Right cardiac atrium (tissue), 5 donors: ENCODE measurements at regions not wholly inside any gene's neighbourhood (a gene's known extent, or its start where the extent isn't known, plus 50 kb on each side); places are given as distances from the start of the nearest gene placed in this dataset.

ENCODE experiments used
- ATAC-seq, 2 donors: fragments of 200-7000 bp; cut with Tn5 transposase; one replicate each; pipeline versions ENCODE4 v1.8.0 to v1.9.1; 2020; ENCODE audit warnings: moderate library complexity in 2 of 2, mild to moderate bottlenecking in 1 of 2
- DNase-seq, 3 donors: peaks; one replicate each; pipeline ENCODE4 v3.0.0-alpha.2; 2020
- H3K27ac ChIP-seq: one replicate; pipeline ENCODE4 v1.5.1; 2013; ENCODE audit warnings: mild to moderate bottlenecking, low read length, control low read depth, moderate library complexity
- H3K27me3 ChIP-seq: one replicate; pipeline ENCODE4 v1.6.1; 2013; ENCODE audit not compliant: control insufficient read depth, insufficient read depth
- H3K4me1 ChIP-seq: one replicate; pipeline ENCODE4 v1.6.1; 2013; ENCODE audit warnings: low read length; ENCODE audit not compliant: control insufficient read depth, insufficient read depth
- H3K4me3 ChIP-seq: one replicate; pipeline ENCODE4 v1.5.1; 2013; ENCODE audit warnings: low read length, control low read depth
- H3K9me3 ChIP-seq: one replicate; pipeline ENCODE4 v1.6.1; 2013; ENCODE audit warnings: low read length; ENCODE audit not compliant: control insufficient read depth
- WGBS: extraction: QIAGEN DNeasy Blood & Tissue Kit; methylation state at CpG from one replicate; pipeline ENCODE4 v1.1.7; 2013; 5-methylcytosine and 5-hydroxymethylcytosine counted together
- intact Hi-C, 4 donors: fragments of 100-400 bp; cut with DNase I; formaldehyde crosslinking; loops; one replicate each; pipeline versions ENCODE4 v1.11.0 to v1.14.0; 2022 to 2023
- donor health status: healthy with polysubstance abuse.
- donor health status: DM: no; HTN: yes; CAD: no.
- donor health status: DM: no; HTN: no; CAD: no.
- donor health status: DM: no; HTN: yes; CAD: no; lungs with severe emphysema.
- donor health status: DM: yes; HTN: yes; CAD: no.

DNA sequence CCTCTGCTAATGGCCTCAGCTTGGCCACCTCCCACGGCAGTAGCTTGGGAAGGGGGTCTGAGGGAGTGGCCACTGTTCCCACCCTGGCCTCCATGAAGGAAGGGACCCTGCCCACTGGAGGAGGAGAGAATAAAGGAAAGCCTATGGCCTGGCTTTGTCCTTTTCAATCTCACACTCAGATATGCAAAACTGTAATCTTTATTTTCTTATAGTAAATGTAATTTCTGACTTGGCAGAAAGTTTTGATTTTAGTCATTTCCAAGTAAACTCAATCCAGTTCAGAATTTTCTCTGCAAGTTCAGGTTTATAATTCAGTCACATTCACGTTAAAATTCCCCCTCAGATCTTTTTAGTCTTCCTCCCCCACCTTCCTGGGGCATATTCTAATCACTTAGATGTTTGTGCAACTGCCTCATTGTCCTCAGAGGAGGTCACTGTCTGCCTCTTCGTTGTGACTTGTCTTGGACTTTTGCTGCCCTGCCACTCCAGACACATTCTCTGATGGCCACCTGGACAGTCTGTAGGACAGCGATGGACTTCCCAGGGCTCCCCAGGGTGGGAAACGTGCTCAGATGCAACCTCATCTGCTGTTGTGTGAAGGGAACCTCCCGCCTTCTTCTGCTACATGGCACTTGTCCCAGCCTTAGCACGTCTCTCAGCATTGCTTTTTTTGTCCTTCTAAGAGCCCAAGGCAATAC, 222.8 kb upstream of the TBL1XR1 start:
- Histone ChIP-seq H3K27me3 (no peaks in the 10 kb centered on the region), H3K9me3 (no peaks in the 10 kb centered on the region), H3K4me1 (peaks cover 7% of the 10 kb centered on the region), H3K4me3 (no peak overlapping the region), H3K27ac (no peak overlapping the region)
- WGBS: 38% methylated on average over 7 of the region's 7 CpGs
- intact Hi-C loops: no loop called here
- DNase-seq (no peak), ATAC-seq (peak in 1 of 2 donors; percentile 50)

DNA sequence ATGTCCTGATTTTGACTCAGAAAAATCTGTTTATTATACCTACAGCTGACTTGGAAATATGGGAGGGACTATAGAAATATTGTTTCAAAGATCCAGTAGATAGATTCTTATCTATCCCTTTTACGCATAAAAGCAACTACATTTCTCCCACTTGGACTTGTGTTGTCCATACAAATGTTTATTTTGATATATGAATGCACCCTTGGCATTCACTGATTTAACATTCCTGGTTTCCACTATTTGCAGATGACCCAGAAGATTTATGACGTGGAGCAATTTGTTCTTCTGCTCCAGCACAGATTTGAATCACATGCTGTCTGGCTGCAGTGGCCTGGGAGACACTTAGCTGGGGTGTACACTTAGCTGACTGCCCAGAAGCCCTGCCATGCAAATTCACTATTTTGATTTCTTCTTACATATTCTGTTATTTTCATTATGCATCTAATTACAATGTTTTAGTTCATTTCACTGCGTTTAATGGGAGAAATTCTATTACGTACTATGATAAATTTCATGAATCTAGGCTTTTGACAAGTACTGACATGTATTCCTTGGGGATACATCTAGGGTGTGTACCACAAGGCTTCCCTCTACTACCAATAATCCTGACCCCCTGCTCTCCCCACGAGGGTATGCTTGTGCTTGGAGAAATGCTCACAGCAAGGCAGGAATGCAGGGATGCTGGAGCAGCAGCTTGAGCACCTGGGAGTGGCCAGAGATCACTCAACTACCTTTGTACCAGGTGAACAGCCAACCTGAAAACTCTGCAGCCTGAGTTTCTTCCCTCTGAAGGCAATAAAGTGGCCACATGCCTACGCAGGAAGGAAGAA, 223.6 kb upstream of the TBL1XR1 start:
- 76% methylated on average over 6 of the region's 6 CpGs for WGBS
- no peak overlapping the region for H3K4me3 ChIP-seq
- H3K9me3 ChIP-seq: no peaks in the 10 kb centered on the region
- H3K27me3 ChIP-seq: no peaks in the 10 kb centered on the region
- intact Hi-C loops: no loop called here
- no peak overlapping the region for H3K27ac ChIP-seq
- DNase-seq (no peak), ATAC-seq (peak; percentile 51 to 62)
- peaks cover 7% of the 10 kb centered on the region for H3K4me1 ChIP-seq

DNA sequence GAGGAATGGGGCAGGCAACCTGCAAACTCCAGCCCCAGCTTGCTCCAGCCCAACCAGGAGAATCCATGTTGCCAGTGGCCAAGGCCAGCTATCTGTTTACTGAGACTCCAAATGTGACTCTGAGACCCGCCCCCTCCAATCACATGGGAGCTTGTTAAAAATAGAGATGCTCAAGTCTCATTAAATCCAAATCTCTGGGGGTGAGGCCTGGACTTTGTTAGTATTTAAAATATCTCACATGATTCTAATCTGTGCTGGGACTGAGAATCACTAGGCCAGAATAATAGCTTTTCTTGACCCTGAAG, 224.2 kb upstream of the TBL1XR1 start:
- Histone ChIP-seq H3K27ac (no peak overlapping the region), H3K4me3 (no peak overlapping the region), H3K9me3 (no peaks in the 10 kb centered on the region), H3K4me1 (peaks cover 7% of the 10 kb centered on the region), H3K27me3 (no peaks in the 10 kb centered on the region)
- intact Hi-C loops: no loop called here
- DNase-seq (no peak), ATAC-seq (no peak)
- 81% methylated on average over 1 of the region's 1 CpG for WGBS

DNA sequence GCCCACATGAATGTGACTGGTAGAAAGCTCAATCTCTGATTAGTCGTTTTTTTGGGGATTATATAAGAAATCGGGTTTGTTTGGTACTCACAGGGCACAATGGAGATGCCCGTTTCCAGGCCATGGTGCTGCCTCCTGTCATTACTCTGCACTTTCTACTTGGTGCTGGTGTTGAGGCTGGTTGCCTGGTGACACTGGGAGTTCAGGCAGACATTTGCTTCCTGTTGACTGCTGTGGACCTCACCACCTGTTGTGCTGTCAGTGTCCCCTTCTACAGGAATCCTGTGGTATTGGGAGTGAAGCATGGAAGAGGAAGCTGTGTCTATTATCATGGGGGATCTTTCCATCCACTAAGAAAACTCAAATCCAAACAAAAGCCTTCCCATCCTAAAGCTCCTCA, 227.2 kb upstream of the TBL1XR1 start:
- H3K4me1 ChIP-seq: peaks cover 7% of the 10 kb centered on the region
- intact Hi-C loops: no loop called here
- no peak overlapping the region for H3K27ac ChIP-seq
- H3K4me3 ChIP-seq: no peak overlapping the region
- 82% methylated on average over 3 of the region's 3 CpGs for WGBS
- H3K27me3 ChIP-seq: no peaks in the 10 kb centered on the region
- no peaks in the 10 kb centered on the region for H3K9me3 ChIP-seq
- ATAC-seq: no peak
- no peak for DNase-seq

DNA sequence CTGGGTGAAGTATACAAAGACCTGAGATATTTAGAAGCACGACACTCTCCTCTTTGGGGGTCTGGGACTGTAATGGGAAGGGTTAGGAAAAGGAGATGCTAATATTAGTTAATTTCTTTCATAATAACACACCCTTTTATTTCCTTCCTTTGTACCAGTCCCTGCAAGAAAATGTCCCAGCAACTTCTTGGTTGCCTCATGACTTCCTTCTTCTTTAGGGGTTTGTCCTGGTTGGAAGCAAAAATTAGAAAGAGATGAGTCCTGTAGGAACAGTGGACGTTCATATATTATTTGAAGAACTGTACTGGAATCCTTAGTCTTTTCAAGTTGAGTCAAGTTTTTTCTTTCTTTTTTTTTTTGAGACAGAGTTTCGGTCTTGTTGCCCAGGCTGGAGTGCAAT, 227.8 kb upstream of the TBL1XR1 start:
- Histone ChIP-seq H3K4me1 (peaks cover 7% of the 10 kb centered on the region), H3K9me3 (no peaks in the 10 kb centered on the region), H3K27me3 (no peaks in the 10 kb centered on the region), H3K4me3 (no peak overlapping the region), H3K27ac (no peak overlapping the region)
- DNase-seq: no peak
- 87% methylated on average over 3 of the region's 3 CpGs for WGBS
- intact Hi-C loops: no loop called here
- ATAC-seq: no peak

DNA sequence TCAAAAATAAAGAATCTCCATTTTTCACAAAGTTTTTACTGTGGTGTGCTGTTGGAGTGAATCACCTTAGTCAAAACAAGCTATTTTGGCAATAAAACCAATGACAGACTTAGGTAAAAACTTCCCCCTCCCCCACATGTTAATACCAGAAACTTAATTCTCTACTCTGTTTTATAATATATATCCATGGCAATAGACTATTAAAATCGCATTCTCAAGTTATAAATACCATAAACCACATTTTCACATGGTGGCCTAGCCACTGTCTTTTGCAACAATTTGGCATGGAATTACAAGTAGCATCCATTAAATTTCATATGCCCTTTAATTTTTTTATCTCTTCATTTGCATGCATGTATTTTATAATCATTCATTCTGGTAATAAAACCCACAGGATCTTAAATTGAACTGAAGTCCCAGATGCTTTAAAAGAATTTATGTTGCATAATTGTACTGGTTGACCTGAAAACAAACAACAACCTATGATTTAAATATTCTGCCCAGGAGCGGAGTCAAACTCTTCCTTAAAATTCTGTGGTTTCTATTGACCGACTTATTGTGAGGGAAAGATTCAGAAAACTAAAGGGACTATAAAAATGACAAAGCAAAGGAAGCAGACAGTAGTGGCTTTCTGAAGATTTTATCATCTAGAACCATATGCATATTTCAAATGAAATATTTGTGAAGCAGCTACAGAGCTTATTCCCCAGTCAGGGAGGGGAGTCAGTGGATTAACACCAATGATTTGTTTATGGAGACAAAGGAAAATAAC, 229.0 kb upstream of the TBL1XR1 start:
- H3K9me3 ChIP-seq: no peaks in the 10 kb centered on the region
- no peak for ATAC-seq
- no peak overlapping the region for H3K4me3 ChIP-seq
- DNase-seq: no peak
- 86% methylated on average over 3 of the region's 3 CpGs for WGBS
- no peaks in the 10 kb centered on the region for H3K27me3 ChIP-seq
- H3K4me1 ChIP-seq: peaks cover 2% of the 10 kb centered on the region
- H3K27ac ChIP-seq: no peak overlapping the region
- intact Hi-C loops: no loop called here

DNA sequence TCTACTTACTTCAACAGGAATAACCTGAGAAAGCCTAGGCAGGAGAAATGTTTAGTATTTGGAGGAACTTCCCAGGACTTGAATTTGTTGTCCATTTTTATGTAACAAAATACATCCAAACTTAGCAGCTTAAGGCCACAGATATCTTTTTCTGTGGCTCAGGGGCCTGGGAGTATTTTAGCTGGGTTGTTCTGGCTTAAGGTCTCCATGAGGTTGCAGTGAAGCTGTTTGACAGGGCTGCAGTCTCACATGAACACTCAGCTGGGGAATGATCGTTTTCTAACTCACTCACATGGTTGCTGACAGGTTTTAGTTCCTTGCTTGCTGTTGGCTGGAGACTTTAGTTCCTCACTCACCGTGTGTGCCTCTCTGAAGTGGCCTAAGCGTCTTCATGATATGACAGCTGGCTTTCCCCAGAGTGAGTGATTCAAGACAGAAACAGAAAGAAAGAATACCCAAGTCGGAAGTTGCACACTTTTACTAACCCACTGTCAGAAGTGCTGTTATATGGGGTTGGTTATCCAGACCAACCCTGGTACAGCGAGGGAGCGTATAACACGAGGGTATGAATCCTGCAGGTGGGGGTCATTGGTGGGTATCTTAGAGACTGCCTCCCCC, 229.7 kb upstream of the TBL1XR1 start:
- H3K27me3 ChIP-seq: no peaks in the 10 kb centered on the region
- H3K4me1 ChIP-seq: no peaks in the 10 kb centered on the region
- intact Hi-C loops: no loop called here
- 83% methylated on average over 7 of the region's 7 CpGs for WGBS
- H3K4me3 ChIP-seq: no peak overlapping the region
- no peak for ATAC-seq
- H3K27ac ChIP-seq: no peak overlapping the region
- DNase-seq: no peak
- H3K9me3 ChIP-seq: no peaks in the 10 kb centered on the region

DNA sequence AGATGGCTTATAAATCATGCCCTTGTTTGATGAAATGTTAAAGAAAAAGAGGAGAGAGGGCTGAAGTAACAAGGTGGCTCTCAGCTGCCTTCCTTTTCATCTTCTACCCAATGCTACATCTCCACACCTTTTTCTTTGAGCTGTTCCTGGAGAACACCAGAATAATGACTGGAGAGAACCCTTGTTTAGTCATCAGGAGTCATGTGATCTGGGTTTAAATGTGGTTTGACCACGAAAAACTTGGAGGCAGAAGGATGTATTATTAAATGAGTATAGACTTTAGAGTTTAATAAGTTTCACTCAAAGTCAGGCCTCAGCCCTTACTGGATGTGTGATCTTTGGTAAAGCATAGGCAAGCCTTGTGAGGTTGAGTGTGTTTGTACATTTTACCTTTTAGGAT, 230.3 kb upstream of the TBL1XR1 start:
- no peaks in the 10 kb centered on the region for H3K4me1 ChIP-seq
- no peak for DNase-seq
- H3K4me3 ChIP-seq: no peak overlapping the region
- H3K9me3 ChIP-seq: no peaks in the 10 kb centered on the region
- no peak overlapping the region for H3K27ac ChIP-seq
- H3K27me3 ChIP-seq: no peaks in the 10 kb centered on the region
- WGBS: 77% methylated on average over 1 of the region's 1 CpG
- no peak for ATAC-seq
- intact Hi-C loops: no loop called here

DNA sequence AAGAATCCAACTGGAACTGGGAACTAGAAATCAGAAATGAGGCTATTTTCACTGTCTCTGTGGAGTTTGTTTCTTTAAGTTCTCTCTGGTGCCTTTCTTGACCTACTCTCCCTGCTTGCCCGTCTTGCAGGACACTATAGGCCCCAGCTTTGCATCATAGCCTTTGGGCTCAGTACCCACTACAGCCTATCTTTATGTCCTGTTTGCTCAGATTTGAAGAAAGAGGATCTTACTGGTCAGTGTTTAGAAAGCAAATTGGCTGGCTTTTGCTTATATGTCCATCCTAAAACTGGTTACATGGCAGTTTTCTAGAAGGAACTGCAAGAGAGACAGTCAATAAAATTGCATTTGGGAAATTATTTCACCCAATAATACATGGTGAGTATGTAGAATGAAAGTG, 231.8 kb upstream of the TBL1XR1 start:
- Histone ChIP-seq H3K4me3 (no peak overlapping the region), H3K4me1 (no peaks in the 10 kb centered on the region), H3K27ac (no peak overlapping the region), H3K9me3 (no peaks in the 10 kb centered on the region), H3K27me3 (no peaks in the 10 kb centered on the region)
- 65% methylated on average over 1 of the region's 1 CpG for WGBS
- DNase-seq (peak in 1 of 3 donors; percentile 18), ATAC-seq (peak; percentile 43 to 70)
- intact Hi-C loops: no loop called here

DNA sequence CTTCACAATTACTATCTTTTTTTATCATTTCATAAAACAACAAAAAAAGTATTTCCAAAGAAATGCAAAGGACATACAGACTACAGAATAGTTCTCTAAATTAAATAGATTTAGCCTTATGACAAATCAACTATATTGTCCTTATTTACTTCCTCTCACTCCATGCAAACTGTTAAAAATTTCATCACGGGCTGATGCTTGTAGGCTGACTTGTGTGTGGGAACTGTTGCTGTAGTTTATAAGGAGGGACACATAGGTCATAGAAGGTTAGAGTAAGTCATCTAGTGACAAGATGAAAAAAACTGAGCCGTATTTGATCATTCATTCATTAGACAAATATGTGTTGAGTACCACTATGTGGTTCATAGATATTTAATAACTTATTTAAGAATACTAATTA, 232.5 kb upstream of the TBL1XR1 start:
- no peak for DNase-seq
- Histone ChIP-seq H3K27ac (no peak overlapping the region), H3K27me3 (no peaks in the 10 kb centered on the region), H3K9me3 (no peaks in the 10 kb centered on the region), H3K4me3 (no peak overlapping the region), H3K4me1 (no peaks in the 10 kb centered on the region)
- ATAC-seq: no peak
- intact Hi-C loops: no loop called here
- WGBS: 69% methylated on average over 2 of the region's 2 CpGs

DNA sequence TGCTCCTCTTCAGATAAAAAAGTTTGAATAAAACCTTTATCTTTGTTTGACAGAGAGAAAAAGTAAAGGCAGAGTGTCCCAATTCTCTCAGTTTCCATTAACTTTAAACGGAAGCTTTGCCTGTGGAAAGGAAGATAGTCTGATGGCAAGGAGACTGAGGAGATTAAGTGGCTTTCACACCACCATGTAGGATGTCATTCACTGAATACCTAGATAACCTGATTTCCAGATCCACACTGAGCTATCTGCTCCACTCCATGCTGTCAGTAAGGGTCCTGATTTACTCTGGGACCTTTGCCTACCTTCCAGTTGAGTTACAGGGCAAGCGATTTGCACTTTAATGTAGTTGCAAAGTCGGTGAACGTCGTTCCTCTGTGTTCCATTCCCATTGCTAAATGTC, 233.4 kb upstream of the TBL1XR1 start:
- Histone ChIP-seq H3K27me3 (no peaks in the 10 kb centered on the region), H3K27ac (no peak overlapping the region), H3K4me3 (no peak overlapping the region), H3K4me1 (no peaks in the 10 kb centered on the region), H3K9me3 (no peaks in the 10 kb centered on the region)
- DNase-seq: no peak
- ATAC-seq: no peak
- WGBS: 85% methylated on average over 5 of the region's 5 CpGs
- intact Hi-C loops: no loop called here
